SHP77 treated with DMSO at 0.1 percent for 48 hours (cell line): ENCODE measurements at regions not wholly inside any gene's neighbourhood (a gene's known extent, or its start where the extent isn't known, plus 50 kb on each side); places are given as distances from the start of the nearest gene placed in this dataset.

ENCODE experiments used
- DNase-seq: peaks from one replicate; lab custom pipeline; 2025; lab: John Stamatoyannopoulos, UW

- no peak for DNase-seq
Measured at GRCh38 chr1:218823291-218823900, 350.3 kb upstream of the LYPLAL1 start.

DNA sequence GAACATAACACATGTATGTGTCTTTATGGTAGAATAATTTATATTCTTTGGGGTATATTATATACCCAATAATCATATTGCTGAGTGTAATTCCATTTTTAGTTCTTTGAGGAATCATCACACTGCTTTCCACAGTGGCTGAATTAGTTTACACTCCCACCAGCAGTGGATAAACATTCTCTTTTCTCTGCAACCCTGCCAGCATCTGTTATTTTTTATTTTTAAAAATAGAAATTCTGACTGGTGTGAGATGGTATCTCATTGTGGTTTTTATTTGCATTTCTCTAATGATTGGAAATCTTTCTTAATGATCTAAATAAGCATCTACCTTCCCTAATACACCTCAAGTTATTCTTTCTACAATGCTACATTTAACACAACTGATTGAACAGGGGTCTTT is 346.2 kb upstream of the LYPLAL1 start:
- no peak for DNase-seq

- DNase-seq: no peak
Measured at GRCh38 chr1:218828125-218828650, 345.5 kb upstream of the LYPLAL1 start.

- no peak for DNase-seq
Measured at GRCh38 chr1:218829097-218829496, 344.6 kb upstream of the LYPLAL1 start.

GRCh38 chr1:218835609-218836008 is 338.1 kb upstream of the LYPLAL1 start:
- no peak for DNase-seq

GRCh38 chr1:218836264-218836663 is 337.4 kb upstream of the LYPLAL1 start:
- DNase-seq: no peak

GRCh38 chr1:218837051-218837450 is 336.6 kb upstream of the LYPLAL1 start:
- no peak for DNase-seq

- no peak for DNase-seq
Measured at GRCh38 chr1:218845589-218845988, 328.1 kb upstream of the LYPLAL1 start.

- DNase-seq: no peak
Measured at GRCh38 chr1:218846181-218846580, 327.5 kb upstream of the LYPLAL1 start.

- DNase-seq: no peak
Measured at GRCh38 chr1:218847089-218847768, 326.4 kb upstream of the LYPLAL1 start.

DNA sequence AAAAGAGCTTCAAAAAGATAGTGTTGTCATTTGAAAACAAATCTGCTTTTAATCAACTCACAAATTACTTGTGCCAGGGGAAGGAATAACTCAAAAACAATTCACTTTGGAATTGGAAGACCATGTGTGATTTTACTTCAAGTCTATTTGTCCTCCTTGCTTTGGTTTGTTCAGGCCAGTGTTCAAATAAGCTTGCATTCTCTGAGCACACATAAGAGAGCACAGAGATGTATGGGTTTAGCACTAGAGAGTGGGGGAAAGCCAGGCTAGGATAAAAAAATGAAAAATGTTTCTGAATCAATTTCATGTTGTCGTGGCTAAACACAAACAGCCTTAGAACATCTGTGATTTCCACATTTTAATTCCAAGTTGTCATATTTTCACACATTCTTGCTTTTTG is 325.7 kb upstream of the LYPLAL1 start:
- no peak for DNase-seq

GRCh38 chr1:218850367-218850766 is 323.3 kb upstream of the LYPLAL1 start:
- DNase-seq: no peak

DNA sequence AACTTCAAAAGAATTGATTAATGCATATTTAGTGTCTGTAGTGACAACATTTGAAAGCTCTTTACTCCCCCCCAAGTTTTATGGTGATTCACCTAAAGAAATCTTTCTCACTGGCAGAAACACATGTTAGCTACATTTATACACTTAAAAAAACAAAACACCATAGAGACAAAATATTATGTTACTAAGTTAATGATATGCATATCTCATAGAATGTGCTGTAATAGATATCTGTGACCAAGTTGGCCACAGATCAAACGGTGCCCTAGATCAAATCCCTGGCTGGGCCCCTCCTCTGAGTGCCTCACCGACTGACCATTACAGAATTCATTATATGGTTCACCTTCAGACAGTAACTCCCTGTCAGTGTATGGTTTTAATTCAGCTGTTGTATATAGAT is 322.1 kb upstream of the LYPLAL1 start:
- DNase-seq: no peak

GRCh38 chr1:218852527-218852926 is 321.2 kb upstream of the LYPLAL1 start:
- DNase-seq: no peak

GRCh38 chr1:218863987-218864386 is 309.7 kb upstream of the LYPLAL1 start:
- no peak for DNase-seq

- DNase-seq: no peak
Measured at GRCh38 chr1:218865591-218865990, 308.1 kb upstream of the LYPLAL1 start.

- no peak for DNase-seq
Measured at GRCh38 chr1:218866507-218866906, 307.2 kb upstream of the LYPLAL1 start.

DNA sequence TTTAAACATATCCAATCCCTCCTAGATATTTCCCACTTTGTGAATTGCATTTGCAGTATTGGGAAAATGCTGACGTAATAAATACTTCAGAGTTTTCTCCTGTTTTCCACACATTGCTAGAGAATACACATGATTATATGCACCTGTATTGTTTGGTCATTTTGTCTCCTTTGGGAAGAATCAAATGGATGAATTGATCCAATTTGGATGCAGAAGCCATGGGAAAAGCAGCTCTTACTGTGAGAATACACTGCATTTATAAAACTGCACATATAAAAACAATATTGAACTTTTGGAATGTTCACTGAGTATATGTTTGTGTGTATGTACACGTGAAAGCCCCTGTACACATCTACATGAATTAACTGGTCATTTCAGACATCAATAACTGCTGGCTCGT is 306.6 kb upstream of the LYPLAL1 start:
- DNase-seq: no peak

DNA sequence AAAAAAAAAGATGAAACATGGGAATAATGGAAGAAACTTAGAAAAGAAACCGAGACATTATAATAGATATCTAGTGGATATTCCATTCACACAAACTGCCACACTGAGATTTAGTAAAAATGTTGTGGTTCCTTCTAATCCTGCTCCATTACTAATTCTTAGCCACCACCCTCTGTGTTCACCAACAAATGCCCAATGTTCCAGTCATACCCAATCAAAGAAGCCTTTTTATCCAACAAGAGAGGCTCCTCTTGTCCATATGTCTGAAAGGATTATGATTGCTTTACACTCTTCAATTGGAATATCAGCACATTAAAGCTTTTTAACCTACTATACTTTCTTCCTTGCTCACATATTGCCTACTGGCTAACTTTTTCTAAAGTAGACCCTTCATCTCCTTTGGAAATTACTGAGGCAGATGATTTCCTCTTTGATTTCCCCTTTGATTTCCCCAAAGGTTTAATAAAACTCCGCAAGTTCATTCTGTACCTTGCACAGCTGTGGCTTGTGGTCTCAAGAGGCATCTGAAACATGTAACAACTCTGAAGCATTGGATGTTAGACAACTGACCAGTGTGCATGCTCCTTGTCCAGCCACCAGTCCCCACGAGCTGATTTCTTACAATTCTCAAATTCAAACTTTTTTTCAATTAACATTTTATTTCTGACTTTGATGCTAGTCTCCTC is 305.6 kb upstream of the LYPLAL1 start:
- DNase-seq: no peak

DNA sequence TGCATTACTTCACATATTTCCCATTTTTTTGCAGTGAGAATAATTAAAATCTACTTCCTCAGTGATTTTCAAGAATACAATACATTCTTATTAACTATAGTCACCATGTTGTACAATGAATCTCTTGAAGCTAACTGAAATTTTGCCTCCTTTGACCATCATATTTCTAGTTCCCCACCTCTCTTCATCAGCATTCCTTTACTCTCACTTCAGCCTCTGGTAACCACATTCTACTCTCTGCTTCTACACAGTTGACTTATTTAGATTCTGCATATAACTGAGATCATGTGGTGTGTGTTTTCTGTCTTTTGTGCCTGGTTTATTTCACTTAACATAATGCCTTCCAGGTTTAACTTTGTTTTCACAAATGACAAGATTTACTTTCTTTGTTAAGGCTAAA is 304.4 kb upstream of the LYPLAL1 start:
- no peak for DNase-seq

DNA sequence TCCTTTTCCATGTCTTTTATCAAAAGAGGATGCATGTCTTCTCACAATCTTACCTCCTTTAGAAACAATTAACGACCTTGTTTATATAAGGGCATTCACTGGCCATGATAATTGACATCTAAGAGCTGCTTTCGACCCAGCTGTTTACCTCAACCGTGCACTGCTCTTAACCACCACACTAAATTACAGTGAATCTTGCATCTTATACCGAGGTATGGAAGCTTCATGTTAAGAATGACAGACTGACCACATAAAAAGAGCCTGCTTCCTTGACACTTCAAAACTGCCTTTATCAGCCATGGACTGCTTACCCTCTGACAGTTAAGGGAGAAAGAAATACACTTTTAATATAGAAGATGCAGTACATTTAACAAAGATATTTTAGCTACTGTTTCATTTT is 301.7 kb upstream of the LYPLAL1 start:
- no peak for DNase-seq

DNA sequence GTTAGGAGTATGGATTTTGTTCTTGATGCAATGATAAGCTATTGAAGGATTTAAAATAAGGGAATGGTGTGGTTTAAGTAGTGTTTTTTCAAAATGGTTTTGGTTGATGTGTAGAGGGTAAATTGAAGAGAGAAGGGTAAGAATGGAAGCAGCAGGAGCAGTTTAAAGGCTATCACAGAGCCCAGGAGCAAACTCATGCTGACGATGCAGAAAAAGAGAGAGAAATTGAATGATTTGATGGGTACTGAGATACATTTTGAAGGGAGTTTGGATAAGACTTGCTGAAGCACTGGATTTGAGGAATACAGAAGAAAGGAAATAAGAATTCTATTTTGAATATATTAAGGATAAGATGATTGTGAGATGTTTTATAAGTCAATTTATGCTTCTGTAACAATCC is 300.8 kb upstream of the LYPLAL1 start:
- no peak for DNase-seq

DNA sequence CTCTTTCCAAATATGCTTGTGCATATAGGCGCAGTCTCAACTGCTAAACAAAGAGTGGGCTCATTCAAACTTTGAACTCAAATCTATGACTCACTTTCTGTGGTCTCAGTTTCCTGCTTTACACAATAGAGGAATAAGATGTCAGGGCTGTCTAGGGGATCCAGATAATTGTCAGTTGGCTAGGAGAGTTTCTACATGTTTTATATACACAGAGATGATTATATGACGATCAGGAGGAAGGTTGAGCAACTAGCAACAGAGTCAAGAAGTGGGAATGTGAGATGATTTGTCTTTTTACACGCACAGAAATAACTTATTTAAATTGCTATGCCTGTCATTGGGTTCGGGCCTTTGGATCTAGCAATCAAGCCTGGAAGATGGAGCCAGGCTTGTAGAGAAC is 299.4 kb upstream of the LYPLAL1 start:
- DNase-seq: no peak
